HepG2 (cell line): ENCODE measurements at regions not wholly inside any gene's neighbourhood (a gene's known extent, or its start where the extent isn't known, plus 50 kb on each side); places are given as distances from the start of the nearest gene placed in this dataset.

ENCODE experiments used
- ATAC-seq: fragments of 200-7000 bp; cut with Tn5 transposase; 3 replicates; pipeline ENCODE4 v1.9.1; 2020; ENCODE audit warnings: mild to moderate bottlenecking, moderate library complexity
- BruUV-seq: library from RNA; stranded (reverse); fragments of 400-500 nt; replicated peaks from 2 replicates; lab custom pipeline; 2021; lab: Mats Ljungman, UMichigan
- CTCF ChIA-PET: fragments of 300-600 bp; formaldehyde crosslinking; extraction: SDS; loops from one replicate; lab custom pipeline; 2021; ENCODE audit warnings: low total read pairs, inconsistent platforms, low intra/inter-chr PET ratio; lab: Yijun Ruan, JAX
- POLR2A ChIA-PET: fragments of 350-600 bp; sonication (Branson Sonifier 250); formaldehyde crosslinking; loops from one replicate; lab custom pipeline; 2020; ENCODE audit warnings: antibody characterized with exemption, inconsistent platforms; lab: Yijun Ruan, JAX
- DNase-seq: peaks from one replicate; pipeline ENCODE4 v3.0.0-alpha.2; 2015; ENCODE audit warnings: low spot score
- FAIRE-seq: peaks from 3 replicates; lab custom pipeline; 2011; peaks lifted over from hg19 to GRCh38; lab: Jason Lieb, UNC
- H2AFZ ChIP-seq: one replicate; pipeline ENCODE4 v1.6.1; 2011; ENCODE audit warnings: low read length, inconsistent platforms
- H3K27ac ChIP-seq: fragments of 300-600 bp; 3 replicates; pipeline ENCODE4 v1.8.0; 2011; ENCODE audit warnings: mixed run types, mild to moderate bottlenecking, mixed read lengths, low read length, inconsistent platforms; ENCODE audit not compliant: insufficient read depth; ENCODE audit errors: extremely low read length
- H3K27me3 ChIP-seq, 2 experiments: fragments of 200-600 bp in 1 of 2; 2 replicates in 1 of 2; 3 replicates in 1 of 2; pipeline versions ENCODE4 v1.6.0 to v1.8.0; 2011; ENCODE audit warnings: low read length in 2 of 2, mild to moderate bottlenecking in 2 of 2, moderate library complexity in 2 of 2, inconsistent platforms in 1 of 2; ENCODE audit not compliant: insufficient read depth in 2 of 2, control insufficient read depth in 1 of 2
- H3K36me3 ChIP-seq, 2 experiments: fragments of 200-600 bp in 1 of 2; replicated peaks in 1 of 2; 2 replicates in 1 of 2; 3 replicates in 1 of 2; pipeline versions ENCODE4 v1.5.1 to v1.8.0; 2011; ENCODE audit warnings: low read length in 2 of 2, inconsistent platforms in 1 of 2; ENCODE audit not compliant: insufficient read depth in 2 of 2, control insufficient read depth in 1 of 2
- H3K4me1 ChIP-seq: 2 replicates; pipeline ENCODE4 v1.5.1; 2012; ENCODE audit warnings: low read length, inconsistent platforms; ENCODE audit not compliant: insufficient read depth
- H3K4me2 ChIP-seq: 2 replicates; pipeline ENCODE4 v1.6.0; 2011; ENCODE audit warnings: low read depth, low read length, inconsistent platforms
- H3K4me3 ChIP-seq, 3 experiments: fragments of 200-600 bp in 1 of 3; sonication (generic), shearing (Covaris generic) in 1 of 3; replicated peaks in 1 of 3; 2 replicates each; pipeline ENCODE4 v1.5.1; 2011 to 2016; ENCODE audit warnings: low read length in 3 of 3, inconsistent platforms in 2 of 3, low read depth in 2 of 3, mild to moderate bottlenecking in 2 of 3, control low read depth in 1 of 3, mixed read lengths in 1 of 3; ENCODE audit not compliant: insufficient read depth in 1 of 3
- H3K79me2 ChIP-seq: one replicate; pipeline ENCODE4 v1.6.1; 2011; ENCODE audit warnings: low read length, inconsistent platforms; ENCODE audit not compliant: insufficient read depth
- H3K9ac ChIP-seq: 2 replicates; pipeline ENCODE4 v1.6.0; 2011; ENCODE audit warnings: mild to moderate bottlenecking, low read depth, low read length, inconsistent platforms; ENCODE audit not compliant: insufficient read depth
- H3K9me3 ChIP-seq: 2 replicates; pipeline ENCODE4 v1.5.1; 2012; ENCODE audit warnings: mild to moderate bottlenecking, low read length
- H4K20me1 ChIP-seq: 2 replicates; pipeline ENCODE4 v1.6.0; 2011; ENCODE audit warnings: inconsistent platforms, mild to moderate bottlenecking, low read length, moderate library complexity; ENCODE audit not compliant: insufficient read depth
- ELF4 ChIP-seq: sonication (generic); formaldehyde crosslinking; IDR thresholded peaks from 2 replicates; pipeline ENCODE4 v1.5.0; 2020; ENCODE audit warnings: missing genetic modification reagents, mild to moderate bottlenecking, moderate library complexity, borderline replicate concordance
- HNF1B ChIP-seq: sonication (generic); formaldehyde crosslinking; IDR thresholded peaks from 2 replicates; pipeline ENCODE4 v1.5.1; 2020; ENCODE audit warnings: mild to moderate bottlenecking, moderate library complexity, missing genetic modification reagents
- MEIS2 ChIP-seq: sonication (generic); formaldehyde crosslinking; IDR thresholded peaks from 2 replicates; pipeline ENCODE4 v1.9.0; 2021; ENCODE audit warnings: mild to moderate bottlenecking, missing genetic modification reagents
- NBN ChIP-seq: fragments of 450-650 bp; conservative IDR thresholded peaks from 2 replicates; pipeline ENCODE4 v1.6.1; 2017
- ZNF124 ChIP-seq: sonication (generic); formaldehyde crosslinking; IDR thresholded peaks from 2 replicates; pipeline ENCODE4 v1.4.0; 2020; ENCODE audit warnings: missing genetic modification reagents
- ZNF224 ChIP-seq: sonication (generic); formaldehyde crosslinking; IDR thresholded peaks from 2 replicates; pipeline ENCODE4 v1.5.0; 2020; ENCODE audit warnings: mild to moderate bottlenecking, missing genetic modification reagents
- WGBS: methylation state at CpG from one replicate; pipeline ENCODE4 v1.1.6; 2017; ENCODE audit warnings: low lambda C conversion rate; 5-methylcytosine and 5-hydroxymethylcytosine counted together
- in situ Hi-C: cut with HindIII; loops from 2 replicates; pipeline ENCODE4 v1.10.0; 2017; ENCODE audit warnings: low pct_unique_long_range_greater_than_20kb; ENCODE audit not compliant: extremely low pct_ligation_motif_present
- intact Hi-C: fragments of 100-400 bp; cut with micrococcal nuclease; formaldehyde crosslinking; loops from one replicate; pipeline ENCODE4 v1.10.0; 2022; ENCODE audit not compliant: unreplicated experiment
- TF ChIP-seq, protein P1 (sequence below): IDR thresholded peaks from 2 replicates; pipeline ENCODE4 v1.6.1; 2016; ENCODE audit warnings: low read depth, borderline replicate concordance
- TF ChIP-seq, protein P2 (sequence below): IDR thresholded peaks from 2 replicates; pipeline ENCODE4 v1.6.1; 2016; ENCODE audit warnings: low read depth

- TF ChIP-seq HNF1B (peak; percentile 62), MEIS2 (peak; percentile 84)
- TF ChIP-seq, protein P1, sequence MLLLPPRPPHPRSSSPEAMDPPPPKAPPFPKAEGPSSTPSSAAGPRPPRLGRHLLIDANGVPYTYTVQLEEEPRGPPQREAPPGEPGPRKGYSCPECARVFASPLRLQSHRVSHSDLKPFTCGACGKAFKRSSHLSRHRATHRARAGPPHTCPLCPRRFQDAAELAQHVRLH (CRISPR knock-in tag), result peak; percentile 30; the same call in 1 of the 2 replicates
Measured at GRCh38 chr20:60210779-60211617, 252.8 kb downstream of the CDH26 start (continued).

DNA sequence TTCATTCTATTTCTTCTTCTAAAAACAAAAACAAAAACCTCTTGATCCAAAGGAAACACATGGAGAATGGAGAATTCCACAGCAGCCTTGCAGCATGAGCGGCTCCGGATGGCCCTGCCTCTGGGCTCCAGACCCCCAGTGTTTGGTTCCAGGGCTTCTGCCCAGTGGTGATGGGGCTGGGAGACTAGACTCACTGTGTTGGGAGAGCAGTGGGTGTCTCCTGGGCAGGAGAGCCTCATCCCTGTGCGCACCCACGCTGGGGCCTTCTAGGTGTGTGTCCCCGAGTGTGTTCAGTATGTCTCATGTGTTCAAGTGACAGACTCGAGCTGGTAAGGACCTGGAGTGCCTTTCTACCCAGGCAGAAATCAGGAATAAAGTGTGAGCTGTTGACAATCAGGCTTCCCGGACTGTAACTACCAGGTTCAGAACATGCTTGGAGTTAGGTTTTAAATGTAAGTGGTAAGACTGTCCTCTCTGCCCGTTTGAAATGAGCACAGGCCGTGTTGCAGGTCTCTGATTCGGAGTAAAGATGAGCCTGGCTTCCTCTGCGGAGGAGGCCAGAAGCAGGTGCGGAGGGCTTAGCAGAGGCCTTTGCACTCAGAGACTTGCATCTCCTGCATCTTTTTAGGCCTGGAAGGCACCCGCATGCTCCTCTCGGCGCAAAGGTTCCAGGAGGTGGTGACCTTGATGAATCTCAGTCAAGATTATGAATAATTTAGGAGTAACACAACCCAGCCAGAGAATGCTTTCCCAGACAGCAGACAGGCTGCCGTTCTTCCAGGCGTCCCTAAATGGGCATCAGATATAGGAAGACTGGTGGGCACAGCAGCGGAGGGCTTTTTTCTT, 253.6 kb downstream of the CDH26 start:
- intact Hi-C loops, result loop anchor here (1.0 kb wide), 1 partner anchor 51 kb away; no protein-coding TSS in a partner anchor
- ATAC-seq, result peak; percentile 45
- no peaks in the 10 kb centered on the region for H3K4me1 ChIP-seq
- TF ChIP-seq NBN (no peak), ELF4 (CRISPR knock-in tag) (no peak), ZNF224 (CRISPR knock-in tag) (no peak), ZNF124 (CRISPR knock-in tag) (no peak)
- TF ChIP-seq, protein P2, sequence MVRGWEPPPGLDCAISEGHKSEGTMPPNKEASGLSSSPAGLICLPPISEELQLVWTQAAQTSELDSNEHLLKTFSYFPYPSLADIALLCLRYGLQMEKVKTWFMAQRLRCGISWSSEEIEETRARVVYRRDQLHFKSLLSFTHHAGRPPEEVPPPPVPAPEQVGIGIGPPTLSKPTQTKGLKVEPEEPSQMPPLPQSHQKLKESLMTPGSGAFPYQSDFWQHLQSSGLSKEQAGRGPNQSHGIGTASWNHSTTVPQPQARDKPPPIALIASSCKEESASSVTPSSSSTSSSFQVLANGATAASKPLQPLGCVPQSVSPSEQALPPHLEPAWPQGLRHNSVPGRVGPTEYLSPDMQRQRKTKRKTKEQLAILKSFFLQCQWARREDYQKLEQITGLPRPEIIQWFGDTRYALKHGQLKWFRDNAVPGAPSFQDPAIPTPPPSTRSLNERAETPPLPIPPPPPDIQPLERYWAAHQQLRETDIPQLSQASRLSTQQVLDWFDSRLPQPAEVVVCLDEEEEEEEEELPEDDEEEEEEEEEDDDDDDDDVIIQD (CRISPR knock-in tag), result no peak
- TF ChIP-seq, all 625 proteins: peak for 0
- FAIRE-seq (no peak), DNase-seq (no peak)
- H2AFZ ChIP-seq, result no peak overlapping the region
- no peaks in the 10 kb centered on the region for H3K9me3 ChIP-seq
- no peak overlapping the region for H3K27ac ChIP-seq
- no peaks in the 10 kb centered on the region for H3K79me2 ChIP-seq
- H3K9ac ChIP-seq, result no peak overlapping the region
- POLR2A ChIA-PET, result no interaction called here
- 56% methylated on average over 18 of the region's 18 CpGs for WGBS
- CTCF ChIA-PET, result interaction anchor here (1.4 to 1.9 kb wide), 6 partner anchors 51 to 1684 kb away, joined by 5 to 12 read pairs (median 8); no protein-coding TSS in a partner anchor
- in situ Hi-C loops, result loop anchor here (5.0 to 10.0 kb wide), 4 partner anchors 910 to 1673 kb away; no protein-coding TSS in a partner anchor
- H3K4me2 ChIP-seq, result no peak overlapping the region
- no peaks in the 10 kb centered on the region for H3K36me3 ChIP-seq
- no peak overlapping the region for H3K4me3 ChIP-seq
- no TSS peak for BruUV-seq
- no peaks in the 10 kb centered on the region for H4K20me1 ChIP-seq
- peaks cover 0 to 16% of the 10 kb centered on the region in 2 experiments; a peak in 1 of 5 replicates for H3K27me3 ChIP-seq
